NCI-H187 (cell line): ENCODE measurements at regions not wholly inside any gene's neighbourhood (a gene's known extent, or its start where the extent isn't known, plus 50 kb on each side); places are given as distances from the start of the nearest gene placed in this dataset.

Source experiments
- DNase-seq, 2 experiments: peaks; one replicate each; lab custom pipeline; 2025; lab: John Stamatoyannopoulos, UW

DNA sequence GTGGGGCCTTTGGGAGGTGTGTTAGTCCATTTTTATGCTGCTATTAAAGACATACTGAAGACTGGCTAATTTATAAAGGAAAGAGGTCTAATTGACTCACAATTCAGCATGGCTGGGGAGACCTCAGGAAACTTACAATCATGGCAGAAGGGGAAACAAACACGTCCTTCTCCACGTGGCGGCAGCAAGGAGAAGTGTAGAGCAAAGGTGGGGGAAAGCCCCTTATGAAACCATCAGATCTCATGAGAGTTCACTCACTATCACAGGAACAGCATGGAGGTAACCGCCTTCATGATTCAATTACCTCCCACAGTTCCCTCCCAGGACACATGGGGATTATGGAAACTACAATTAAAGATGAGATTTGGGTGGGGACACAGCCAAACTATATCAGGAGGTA lies 187.1 kb upstream of the OSR1 start:
- DNase-seq, result no peak

DNA sequence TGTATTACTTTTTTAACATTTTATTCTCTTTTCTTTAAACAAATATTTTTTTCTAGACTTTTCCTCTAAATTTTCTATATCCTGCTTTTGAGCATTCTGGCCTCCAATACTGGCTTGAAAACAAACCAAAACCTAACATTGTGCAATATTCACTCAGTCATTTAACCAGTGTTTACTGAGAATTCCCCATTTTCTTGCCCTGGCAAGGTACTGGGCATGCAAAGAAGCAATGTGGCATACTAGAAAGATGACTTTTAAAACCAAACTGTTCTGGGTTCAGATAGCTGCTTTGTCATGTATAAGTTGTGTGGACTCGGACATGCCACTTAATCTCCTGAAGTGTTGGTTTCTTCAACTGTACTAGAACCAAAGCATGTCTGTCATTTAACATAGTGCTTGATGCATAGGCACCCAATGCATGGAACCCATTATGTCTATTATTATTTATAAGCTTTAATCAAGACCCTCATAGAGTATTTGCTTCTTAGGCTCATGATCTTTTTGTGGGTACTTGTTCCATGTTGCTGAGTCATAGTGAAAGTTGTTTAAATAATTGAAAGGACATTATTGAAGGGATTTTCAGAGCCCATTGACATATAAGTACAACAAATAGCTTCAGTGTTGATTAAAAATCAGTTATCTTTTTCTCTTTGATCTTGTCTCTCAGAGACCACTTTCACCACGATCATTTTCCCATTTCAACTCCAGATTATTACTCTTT lies 185.4 kb upstream of the OSR1 start:
- no peak for DNase-seq

DNA sequence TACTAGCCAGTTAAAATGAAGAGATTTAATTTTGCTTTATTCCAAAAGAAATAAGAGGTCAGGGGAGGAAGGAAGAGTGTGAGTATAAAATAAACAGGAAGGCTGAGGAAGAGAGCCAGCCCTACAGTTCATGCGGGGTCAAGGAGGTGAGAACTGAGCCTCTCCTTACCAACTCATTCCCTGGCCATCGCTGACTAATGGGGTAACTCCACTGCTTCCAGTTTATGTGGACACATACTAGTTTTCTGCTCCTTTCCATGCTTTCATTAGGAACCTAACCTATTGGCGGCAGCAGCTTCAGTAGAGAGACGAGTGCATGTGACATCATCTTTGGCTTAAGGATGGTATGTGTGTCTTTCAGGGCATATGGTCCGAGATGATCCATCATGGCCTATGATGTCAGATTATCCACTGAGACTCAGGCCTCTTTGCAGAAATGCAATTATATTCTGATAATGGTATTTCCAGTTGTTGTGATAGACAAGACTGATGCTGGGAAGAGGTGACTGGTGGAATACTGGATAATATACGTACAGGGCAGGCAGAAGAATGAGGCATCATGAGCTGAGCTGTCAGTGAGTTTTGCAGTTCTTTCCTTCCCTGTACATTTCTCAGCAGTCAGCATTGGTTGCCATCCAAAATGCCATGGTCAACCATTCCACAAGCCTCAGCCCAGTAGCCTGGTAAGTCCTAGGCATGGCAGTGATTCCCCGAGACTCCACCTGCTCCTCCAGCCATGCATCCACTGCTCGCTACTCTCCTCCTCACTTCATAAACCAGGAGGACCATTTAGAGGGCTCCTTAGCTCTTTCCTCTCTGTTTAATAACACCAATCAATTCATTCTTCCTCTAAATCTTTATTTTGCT lies 184.6 kb upstream of the OSR1 start:
- no peak for DNase-seq

DNA sequence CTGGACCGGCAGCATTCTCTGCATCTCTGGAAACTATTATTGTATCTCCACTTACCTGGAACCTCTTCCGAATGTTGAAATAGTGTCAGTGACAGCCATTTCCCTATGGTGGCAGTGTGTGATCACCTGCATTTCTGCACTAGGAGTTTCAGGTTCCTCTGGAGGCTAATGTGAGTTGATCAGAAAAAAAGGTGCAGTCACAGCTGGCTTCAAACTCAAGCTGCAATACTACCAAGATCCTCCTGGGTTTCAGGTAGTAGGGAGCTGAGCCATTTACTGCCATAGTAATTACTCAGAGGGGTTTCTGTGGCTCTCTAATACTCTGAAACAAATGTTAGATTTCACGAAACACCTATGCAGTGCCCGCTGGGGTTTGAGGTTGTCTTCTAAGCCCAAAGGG lies 183.5 kb upstream of the OSR1 start:
- DNase-seq, result no peak

DNA sequence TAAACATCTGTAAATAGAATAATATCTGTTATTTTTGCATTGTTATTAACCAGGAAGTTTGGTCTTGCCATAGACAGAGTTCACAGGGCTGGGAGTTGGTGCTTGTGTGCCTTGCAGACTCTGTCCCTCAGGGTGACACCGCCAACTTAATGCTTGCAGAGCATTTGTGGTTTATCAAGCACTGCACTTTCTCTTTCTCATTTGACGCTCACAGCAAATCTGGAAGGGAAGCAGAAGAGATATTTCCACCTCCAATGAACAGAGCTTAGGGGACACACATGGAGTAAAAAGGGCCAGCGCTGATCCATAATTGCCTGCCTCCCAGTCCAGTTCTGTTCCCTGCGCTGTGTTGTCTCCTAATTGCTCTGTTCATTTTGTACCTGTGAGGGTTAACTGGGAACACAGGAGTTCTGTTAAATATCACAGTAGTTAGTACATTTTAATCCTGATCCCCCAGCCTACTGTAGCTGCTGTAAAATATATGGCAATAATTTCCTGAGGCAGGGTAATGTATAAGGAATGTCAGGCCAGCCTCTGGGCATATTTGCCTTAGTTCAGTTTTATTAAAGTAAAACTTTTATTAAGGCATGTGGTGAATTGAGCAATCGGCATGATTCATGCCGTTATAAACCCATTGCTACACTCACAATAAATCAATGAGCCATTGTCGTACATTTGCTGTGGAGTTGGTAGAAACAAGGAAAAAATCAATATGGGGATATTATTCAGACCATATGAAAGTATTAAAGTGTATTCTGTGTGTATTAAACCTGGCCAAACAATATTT lies 182.5 kb upstream of the OSR1 start:
- DNase-seq, result no peak

DNA sequence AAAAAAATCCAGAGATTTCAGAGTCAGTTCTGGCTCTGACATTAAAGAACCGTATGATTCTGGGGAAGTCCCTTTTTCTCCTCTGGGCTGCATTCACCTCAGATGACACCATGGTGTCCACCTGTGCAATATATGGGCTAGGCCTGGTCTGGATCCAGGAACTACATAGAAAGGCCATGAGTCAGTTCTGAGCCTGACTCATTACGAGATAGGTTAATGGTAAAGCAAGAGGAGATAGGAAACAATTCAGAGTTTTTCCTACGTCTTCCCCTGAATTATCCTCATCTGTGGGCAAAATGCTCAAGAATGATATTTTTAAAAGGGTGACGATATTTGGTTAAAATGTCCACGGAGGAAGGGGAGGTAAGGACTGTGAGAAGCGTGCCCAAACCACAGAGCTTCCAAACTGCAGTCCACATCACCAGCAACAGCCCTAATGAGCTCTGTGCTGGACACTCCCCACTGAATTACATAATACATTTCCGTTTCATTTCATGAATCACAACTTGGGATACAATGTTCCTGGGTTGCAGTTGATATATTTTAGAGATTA lies 180.1 kb upstream of the OSR1 start:
- DNase-seq, result no peak

DNA sequence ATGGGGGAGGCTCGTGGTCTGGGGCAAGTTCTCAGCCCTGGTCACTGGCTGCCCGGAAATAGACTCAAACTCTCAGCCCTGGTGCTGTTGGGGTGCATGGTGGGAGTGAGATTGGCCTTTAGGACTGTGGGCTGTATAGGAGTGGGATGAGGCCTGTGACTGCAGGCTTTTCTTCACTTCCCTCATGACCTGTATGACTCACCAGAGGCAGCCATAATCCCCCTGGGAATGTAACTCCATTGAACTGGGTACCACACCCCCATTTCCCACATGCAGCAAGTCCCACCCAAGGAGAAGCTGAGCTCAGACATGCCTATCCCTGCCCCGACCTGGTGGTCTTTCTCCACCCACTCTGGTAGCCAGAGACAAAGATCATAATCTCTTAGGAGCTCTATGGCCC lies 177.7 kb upstream of the OSR1 start:
- DNase-seq, result no peak

DNA sequence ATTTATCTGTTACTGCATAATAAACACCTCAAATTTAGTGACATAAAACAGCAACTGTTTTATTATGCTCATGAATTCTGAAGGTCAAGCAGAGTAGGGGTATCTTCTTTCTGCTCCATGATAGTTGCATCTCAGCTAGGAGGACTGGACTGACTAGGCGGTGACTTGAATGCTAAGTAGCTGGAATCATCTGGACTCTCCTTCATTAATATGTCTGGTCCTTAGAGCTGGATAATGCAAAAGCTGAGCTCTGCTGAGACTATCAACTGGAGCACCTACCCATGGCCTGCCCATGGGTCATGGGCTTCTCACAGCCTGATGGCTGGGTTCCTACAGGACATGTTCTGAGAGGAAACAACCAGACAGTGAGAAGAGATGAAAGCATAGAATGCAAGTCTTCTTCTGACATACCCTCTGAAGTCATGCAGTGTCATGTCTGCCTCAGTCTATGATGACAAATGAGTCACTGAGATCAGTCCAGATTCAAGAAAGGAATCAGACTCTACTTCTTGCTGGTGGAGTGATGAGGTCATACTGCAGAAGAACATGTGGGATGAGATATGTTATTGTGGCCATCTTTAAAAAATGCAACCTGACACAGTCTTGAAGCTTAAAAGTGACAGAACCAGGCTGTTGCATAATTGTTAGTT lies 174.2 kb upstream of the OSR1 start:
- no peak for DNase-seq

DNA sequence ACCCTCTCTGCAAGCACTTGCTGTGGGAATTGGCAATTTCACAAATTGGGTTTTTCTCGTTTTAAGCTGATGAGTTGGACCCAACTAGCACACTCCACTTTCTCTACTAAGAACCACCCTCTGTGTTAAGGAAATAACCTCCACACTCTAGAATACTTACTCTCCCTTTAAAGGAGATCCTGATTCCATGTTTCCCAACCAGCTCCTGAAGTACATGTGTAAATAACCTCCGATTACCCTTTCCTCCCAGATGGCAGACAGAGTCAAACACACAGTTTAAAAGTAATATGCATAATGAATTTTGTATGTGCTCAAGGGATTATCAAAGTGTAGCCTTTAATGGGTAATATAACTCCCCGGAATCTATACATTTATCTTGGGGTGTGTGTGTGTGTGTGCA lies 171.3 kb upstream of the OSR1 start:
- no peak for DNase-seq

DNA sequence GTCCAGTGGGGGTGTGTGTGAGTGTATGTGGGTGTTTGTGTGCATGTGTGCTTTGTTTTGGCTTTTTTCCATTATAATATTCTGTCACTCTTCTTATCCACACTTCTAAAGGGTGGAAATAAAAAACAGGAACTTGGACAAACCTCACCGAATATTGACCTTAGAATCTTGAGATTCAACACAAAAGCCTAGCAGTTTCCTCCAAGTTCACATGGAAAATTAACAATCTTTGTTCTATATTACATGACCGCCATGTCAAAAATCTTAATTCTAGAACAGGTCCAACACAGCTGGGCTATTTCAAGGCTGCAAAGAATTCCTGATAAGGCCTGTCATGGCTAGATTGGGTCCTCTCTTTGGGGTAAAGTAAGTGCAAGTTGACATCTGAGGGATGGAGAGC lies 169.3 kb upstream of the OSR1 start:
- no peak for DNase-seq

DNA sequence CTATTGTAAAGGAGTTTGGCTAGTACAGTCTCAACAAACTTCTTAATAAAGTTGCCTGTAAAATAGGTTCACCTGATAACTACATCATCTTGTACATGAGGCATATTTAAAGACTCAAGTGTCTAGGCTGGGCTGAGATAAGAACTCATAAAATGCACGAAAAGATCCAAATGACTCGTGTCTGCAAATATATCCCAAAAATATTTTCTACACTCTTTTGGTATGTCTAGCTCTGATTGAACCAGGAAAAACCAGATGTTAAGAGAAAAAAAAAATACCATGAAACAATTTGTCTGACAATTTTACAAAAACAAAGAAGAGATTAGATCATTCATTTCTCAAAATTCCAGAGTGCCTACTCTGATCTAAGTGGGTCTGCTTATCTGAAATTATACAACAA lies 166.9 kb upstream of the OSR1 start:
- DNase-seq, result no peak

DNA sequence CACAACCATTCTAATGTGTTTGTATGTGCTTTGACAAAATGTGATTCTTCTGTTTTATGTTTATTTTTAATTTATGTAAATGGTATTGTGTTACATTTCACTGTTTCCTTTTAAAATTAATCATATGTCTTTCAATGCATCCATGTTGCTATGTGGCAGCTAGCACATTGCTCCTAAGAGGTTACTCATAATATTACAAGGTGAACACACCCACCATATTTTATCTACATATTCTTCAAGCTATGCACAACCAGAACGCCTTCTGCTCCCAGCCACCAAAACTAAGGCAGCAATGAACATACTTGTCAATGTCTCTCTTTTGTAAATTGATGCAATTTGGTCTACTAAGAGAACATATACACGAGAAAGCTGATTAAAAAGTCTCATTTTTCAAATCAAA lies 160.6 kb upstream of the OSR1 start:
- DNase-seq, result no peak

DNA sequence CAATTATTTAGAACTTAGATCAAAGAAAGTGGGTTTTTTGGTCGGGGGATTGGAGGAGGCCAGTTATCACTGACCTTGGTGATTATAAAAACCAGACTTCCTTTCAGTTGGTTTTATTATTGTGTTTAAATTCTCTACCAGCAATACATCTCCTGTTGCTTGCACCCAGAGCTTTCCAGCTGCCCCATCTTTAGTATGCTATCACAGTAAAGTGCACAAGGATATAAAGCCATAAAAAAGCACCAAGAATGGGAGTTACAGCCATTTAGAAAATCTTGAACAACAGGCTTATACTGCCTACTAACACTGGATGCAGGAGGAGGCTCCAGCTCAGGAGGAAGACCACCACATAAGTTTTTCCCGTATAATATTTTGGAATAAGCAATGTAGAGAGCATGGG lies 148.7 kb upstream of the OSR1 start:
- no peak for DNase-seq

DNA sequence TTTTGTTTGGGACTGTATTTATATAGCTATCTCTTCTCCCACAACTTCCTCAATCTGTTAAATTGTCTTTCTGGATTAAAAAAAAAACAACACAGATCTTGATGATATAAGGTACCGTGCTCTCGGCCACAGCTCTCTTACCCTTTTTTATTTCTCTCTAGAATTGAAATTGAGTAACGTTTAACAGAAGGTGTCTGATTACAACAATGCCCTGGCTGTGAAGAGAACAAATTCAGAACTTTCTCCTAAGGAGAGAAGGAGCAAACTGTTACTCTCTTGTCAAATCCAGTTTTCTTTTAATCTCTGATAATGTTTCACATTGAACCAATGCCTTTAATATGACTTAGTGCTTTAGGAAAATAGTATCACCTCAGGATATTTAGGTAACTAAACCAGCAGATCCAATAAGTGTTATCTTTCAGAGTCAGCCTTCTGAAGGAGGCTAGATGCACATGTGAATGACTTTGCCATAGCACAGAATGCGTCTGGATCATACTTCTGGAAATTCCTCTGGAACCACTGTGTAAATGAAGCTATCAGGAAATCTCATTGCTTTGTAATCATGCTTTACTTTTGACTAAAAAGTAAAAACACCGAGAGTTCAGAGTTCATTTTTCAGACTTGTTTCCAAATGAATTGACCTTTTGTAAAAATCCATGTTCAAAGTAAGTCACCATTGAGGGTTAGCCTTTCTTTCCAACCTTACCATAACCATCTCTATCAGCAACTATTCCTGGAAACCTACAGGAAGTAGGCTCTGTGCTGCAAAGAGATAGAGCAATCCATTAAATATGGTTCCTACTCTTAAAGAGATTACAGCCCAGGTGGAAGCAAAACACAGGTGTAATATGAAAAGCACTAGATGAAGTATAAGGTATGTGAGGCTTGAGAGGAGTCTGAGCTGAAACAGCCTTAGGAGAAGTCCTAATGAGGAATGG lies 147.0 kb upstream of the OSR1 start:
- no peak for DNase-seq

DNA sequence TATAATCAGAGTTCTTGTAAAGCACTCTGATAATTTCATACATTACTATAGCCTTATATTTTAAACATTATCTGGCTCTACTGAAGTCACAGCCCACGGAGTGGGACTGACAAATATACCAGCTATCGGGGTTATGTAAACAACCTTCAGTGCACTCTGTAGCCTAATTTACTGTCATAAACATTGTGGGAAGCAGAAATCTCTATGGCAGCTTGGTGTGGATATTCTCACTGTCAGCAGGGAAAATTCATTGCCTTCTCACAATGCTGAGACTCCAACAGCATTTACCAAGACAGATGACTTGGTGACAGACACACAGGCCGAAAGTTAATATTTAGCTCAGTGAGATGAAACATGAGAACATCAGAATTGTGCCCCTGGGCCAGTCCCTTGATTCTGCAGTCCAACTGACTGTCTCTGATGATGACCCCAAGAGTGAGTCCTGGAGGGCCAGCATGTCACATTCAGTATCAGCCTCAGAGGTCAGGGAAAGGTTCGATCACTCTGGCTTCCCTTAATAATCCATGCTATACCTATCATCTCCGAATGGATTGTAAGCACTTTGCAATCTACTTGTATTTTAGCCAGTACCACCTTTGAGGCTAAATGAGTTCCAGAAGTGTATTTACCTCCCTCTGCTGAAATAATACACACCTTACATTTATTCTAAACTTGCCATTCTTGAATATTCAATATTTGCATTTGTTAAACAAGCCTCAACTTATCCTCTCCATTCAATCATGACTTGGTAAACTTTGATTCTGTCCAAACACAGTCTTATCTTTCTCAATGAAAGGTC lies 146.2 kb upstream of the OSR1 start:
- no peak for DNase-seq

DNA sequence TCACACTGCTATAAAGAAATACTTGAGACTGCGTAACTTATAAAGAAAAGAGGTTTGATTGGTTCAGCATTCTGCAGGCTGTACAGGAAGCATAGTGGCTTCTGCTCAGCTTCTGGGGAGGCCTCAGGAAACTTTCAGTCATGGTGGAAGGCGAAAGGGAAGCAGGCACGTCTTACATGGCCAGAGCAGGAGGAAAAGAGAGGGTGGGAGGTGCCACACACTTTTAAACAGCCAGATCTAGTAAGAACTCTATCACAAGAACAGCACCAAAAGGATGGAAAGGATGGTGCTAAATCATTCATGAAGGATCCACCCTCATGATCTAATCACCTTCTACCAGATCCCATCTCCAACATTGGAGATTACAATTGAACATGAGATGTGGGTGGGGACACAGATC lies 145.5 kb upstream of the OSR1 start:
- no peak for DNase-seq

DNA sequence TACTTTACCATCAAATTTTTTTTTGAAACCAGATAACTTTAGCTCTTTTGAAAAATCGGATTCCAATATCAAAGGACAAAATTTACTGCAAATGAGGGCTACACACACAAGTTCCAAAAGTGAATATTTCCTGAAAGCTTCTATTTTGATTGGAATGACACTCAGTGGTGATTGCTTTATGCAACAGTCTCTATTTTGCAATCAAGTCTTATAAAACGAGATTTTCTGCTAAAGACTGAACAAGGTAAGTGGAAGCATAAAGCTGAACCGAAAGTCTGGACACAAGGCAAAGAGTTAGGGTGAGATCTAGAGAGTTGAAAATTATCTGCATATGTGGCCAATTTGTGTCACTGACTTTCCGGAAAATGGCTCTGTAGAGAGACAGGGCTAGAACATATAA lies 145.0 kb upstream of the OSR1 start:
- DNase-seq, result no peak

DNA sequence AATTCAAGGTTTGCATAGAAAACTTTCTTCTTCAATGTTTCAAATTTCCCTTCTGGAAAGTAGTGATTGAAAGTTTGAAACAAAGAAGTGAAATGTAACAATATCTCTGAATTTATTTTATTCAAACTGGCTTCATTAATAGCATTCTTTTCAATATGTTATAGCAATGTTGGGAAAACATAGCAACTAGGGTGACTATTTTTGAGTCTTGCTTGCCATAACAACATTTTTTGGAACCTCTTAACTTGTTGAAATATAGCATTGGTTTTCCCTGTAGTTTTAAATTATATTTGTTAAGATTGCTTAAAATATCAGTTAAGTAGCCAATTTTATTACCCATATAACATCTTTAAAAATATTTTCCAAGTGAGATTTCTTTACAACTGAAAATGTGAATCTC lies 141.7 kb upstream of the OSR1 start:
- no peak for DNase-seq

DNA sequence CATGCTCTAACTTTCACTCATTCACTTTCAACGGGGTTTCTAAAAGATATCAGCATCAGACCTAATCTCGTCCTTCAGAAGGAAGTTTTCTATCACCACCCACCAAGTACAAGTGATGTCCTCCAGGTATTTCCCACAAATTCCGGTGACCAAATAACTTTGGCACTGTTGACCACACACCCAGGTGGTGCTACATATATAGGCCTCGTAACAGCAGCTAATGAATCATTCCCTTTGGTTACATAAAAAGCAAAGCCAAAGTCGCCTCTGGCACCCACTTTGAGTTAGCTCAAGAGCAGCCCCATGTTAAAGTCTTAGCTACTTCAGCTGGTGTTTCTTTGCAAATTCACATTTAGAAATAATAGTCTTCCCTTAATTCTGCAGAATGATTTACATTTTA lies 138.2 kb upstream of the OSR1 start:
- DNase-seq, result no peak

DNA sequence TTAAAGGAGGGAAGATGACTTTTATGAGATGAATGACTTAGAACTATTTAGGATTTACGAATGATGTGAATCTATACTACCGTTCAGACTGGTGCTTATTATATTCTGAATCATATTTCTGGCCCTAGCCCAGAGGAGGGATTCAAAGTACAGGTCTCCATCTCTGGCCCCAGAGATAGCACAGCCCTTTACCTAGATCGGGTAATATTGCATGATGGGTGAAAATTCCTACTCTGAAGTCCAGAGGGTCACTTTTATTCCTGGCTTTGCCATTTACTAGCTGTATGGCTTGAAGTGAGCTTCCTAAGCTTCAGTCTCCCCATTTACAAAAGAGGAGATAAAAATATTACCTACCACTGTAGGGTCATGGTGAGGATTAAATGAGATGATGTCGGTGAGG lies 135.8 kb upstream of the OSR1 start:
- DNase-seq, result no peak
